GM20000 (cell line): ENCODE measurements at regions not wholly inside any gene's neighbourhood (a gene's known extent, or its start where the extent isn't known, plus 50 kb on each side); places are given as distances from the start of the nearest gene placed in this dataset.

Experiments used
- DNase-seq: peaks from one replicate; pipeline ENCODE4 v3.0.0; 2012; ENCODE audit warnings: low spot score
- TF ChIP-seq, protein P1 (sequence below): IDR thresholded peaks from 2 replicates; pipeline ENCODE4 v1.5.1; 2012; ENCODE audit warnings: mild to moderate bottlenecking, control low read depth; ENCODE audit errors: extremely low read depth, missing control alignments

DNA sequence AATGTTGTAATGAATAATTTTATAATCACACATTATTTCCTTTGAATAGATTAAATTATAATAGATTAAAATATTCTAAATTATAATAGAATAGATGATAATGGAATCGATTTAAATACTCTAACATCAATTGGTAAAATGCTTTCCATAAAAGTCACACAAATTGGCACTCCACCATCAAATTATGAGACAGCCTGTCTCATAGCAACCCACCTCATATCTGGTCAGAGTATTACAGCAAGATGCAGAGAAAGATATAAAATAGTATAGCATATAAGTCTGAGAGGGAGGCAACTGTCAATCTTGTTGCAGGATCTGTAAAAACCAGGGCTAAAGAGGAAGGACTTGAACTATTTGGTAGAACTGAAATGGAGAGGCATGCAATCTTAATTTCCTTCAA is 98.4 kb upstream of the NCKAP5 start:
- TF ChIP-seq, protein P1, sequence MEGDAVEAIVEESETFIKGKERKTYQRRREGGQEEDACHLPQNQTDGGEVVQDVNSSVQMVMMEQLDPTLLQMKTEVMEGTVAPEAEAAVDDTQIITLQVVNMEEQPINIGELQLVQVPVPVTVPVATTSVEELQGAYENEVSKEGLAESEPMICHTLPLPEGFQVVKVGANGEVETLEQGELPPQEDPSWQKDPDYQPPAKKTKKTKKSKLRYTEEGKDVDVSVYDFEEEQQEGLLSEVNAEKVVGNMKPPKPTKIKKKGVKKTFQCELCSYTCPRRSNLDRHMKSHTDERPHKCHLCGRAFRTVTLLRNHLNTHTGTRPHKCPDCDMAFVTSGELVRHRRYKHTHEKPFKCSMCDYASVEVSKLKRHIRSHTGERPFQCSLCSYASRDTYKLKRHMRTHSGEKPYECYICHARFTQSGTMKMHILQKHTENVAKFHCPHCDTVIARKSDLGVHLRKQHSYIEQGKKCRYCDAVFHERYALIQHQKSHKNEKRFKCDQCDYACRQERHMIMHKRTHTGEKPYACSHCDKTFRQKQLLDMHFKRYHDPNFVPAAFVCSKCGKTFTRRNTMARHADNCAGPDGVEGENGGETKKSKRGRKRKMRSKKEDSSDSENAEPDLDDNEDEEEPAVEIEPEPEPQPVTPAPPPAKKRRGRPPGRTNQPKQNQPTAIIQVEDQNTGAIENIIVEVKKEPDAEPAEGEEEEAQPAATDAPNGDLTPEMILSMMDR, result no peak
- no peak for DNase-seq

DNA sequence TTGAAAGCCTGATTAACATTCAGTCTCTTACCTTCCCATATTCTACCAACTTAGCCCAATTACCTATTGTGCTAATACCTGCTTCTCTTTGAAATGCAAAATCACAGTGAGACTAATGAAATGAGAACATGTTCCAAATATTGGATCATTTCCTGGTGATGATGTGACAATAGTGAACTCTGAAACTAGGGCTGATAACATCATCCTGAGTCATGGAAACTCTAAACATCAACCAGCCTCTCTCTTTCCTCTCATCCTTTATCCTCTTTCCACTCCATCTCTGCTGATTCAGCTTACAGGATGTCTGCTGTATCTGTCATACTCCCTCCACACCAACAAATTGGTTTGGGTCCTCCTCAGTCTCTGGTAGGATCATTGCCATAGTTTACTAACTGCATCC is 98.8 kb upstream of the NCKAP5 start:
- TF ChIP-seq, protein P1, result no peak

DNA sequence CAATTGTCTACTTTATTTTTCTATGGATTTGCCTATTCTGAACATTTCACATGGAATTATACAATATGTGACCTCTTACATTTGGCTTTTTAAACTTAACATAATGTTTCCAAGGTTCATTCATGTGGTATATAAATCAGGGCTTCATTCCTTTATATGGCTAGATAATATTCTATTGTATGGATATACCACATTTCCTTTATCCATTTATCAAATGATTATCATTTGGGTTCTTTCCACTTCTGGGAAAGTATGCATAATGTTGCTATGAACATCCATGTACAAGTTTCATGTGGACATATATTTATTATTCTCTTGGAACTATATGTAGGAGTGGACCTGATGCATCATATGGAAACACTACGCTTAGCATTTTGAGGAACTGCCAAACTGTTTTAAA is 99.7 kb upstream of the NCKAP5 start:
- DNase-seq, result no peak
- TF ChIP-seq, protein P1, result no peak

More for the DNA sequence above, 98.8 kb upstream of the NCKAP5 start:
- no peak for DNase-seq

DNA sequence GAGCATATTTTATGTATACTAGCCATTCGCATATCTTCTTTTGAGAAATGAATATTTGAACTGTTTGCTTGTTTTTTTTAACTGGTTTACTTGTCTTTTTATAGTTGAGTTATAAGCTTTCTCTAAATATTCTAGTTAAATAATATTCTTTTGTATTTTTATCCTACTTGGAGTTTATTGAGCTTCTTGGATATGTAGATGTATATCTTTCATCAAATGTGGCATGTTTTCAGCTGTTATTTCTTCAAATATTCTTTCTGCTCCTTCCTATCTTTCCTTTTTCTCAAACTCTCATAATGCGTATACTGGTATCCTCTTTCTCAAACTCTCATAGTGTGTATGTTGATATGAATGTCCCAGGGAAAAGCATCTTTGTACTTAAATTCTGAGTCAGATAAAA is 100.3 kb upstream of the NCKAP5 start:
- DNase-seq, result no peak
- TF ChIP-seq, protein P1, result no peak

DNA sequence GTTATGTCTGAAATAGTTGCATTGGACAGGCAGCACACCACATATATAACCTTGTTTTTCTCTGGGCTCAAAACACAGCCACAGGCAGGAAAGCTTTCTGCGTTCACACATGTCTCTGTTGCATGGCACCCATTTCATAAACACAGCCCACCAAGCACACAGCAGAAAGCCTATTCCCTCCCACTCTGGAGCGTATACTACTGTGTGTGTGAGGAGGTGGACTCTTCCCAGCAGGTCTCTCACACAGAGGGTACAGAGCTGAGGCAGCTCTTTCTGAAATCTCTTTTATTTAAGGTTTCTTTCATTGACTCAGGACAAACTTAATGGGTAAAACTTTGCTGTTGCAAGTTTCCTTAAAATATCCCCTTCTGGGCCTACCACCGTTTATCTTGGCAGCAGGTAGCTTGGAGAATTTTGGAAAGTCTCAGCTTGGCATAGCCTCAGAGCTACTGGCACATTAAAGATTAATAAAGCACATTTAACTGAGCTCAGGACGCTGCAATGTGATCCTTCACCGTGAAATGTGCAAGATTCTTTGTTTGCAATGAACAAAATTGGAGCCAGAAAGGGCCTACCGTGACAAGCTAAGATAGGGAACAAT is 105.1 kb upstream of the NCKAP5 start:
- TF ChIP-seq, protein P1, result no peak
- DNase-seq, result no peak

DNA sequence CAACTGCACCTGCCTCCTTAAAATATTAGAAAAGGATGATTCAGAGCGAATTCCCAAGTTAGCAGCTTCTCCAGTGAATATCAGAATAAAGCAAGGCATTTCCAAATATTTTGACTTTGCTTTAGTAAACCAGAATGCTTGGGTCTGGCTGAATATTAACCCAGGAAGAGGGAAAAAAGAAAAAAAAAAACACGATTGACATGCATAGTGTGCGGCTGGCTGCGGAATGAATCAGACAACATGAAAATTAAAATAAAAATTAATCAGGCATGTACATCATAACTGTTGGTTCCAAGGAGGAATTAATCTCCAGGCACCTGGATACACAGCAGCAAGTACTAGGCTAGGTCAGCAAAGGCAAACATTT is 105.8 kb upstream of the NCKAP5 start:
- TF ChIP-seq, protein P1, result no peak
- DNase-seq, result no peak

DNA sequence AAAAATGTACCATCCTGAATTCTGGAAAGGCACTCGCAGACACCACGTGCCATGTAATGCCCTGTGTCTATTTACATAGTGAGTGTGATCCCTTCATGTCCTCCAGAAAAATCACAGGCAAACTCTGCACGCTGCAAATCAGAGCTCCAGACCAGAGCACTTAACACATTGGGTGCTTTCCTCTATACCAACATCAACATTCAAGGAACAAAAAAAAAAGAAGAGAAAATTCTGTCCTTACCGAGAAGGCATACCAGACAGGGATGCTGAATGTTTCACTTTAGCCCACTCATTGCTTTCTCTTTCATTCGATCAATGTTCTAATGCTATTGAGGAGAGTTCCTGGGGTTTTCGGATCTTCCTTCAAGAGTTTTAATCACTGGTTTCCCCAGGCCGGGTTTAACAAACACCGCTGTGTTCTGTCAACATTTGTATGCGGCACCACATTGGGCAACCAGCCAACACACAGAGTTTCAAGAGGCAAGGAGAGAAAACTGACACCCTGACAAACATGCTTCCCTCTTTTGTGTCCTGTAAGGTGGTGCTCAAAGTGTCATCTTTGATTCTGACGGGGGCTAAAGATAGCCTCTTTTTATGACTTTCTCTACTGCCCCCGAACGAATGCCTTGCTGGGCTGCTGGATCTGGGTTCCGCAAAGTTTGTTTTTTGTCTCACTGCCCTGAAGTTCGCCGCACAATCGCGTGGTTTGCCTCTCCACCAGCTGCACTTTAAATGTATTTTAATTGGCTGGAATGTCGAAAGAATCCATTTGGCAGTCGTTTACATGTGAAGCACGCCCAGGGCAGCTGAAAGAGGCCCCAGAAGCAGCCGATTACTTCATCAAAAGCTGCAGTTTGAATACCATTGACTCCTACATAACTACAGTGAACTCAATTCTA is 106.4 kb upstream of the NCKAP5 start:
- TF ChIP-seq, protein P1, result no peak
- DNase-seq, result no peak
